ENCODE measurements at regions not wholly inside any gene's neighbourhood (a gene's known extent, or its start where the extent isn't known, plus 50 kb on each side); places are given as distances from the start of the nearest gene placed in this dataset.

GRCh38 chr11:97254790-97255189 lies 865.0 kb downstream of the JRKL start:
- H3K79me2 ChIP-seq (ENCODE audit: insufficient read depth, low read length): no peaks in the 10 kb centered on the region
- TF ChIP-seq CTCF (IDR thresholded peaks at IDR 0.05; ENCODE audit: insufficient read depth, low read length, poor library complexity, severe bottlenecking): no peak
- TF ChIP-seq EZH2phosphoT487 (conservative IDR thresholded peaks at IDR 0.05; ENCODE audit: low read length): no peak
- no peaks in the 10 kb centered on the region for H3K36me3 ChIP-seq (ENCODE audit: low read length)
- H3K4me3 ChIP-seq (ENCODE audit: insufficient read depth, low read length, poor library complexity, severe bottlenecking): no peak overlapping the region
- H4K20me1 ChIP-seq (ENCODE audit: low read depth, low read length): no peaks in the 10 kb centered on the region
- no peak overlapping the region for H2AFZ ChIP-seq (ENCODE audit: low read depth, low read length, severe bottlenecking)
- H3F3A ChIP-seq (ENCODE audit: insufficient read depth): no peaks in the 10 kb centered on the region
- H3K4me2 ChIP-seq (ENCODE audit: low read depth, low read length, poor library complexity, severe bottlenecking): no peak overlapping the region
- H3K9me3 ChIP-seq (ENCODE audit: insufficient read depth, low read length): no peaks in the 10 kb centered on the region
- no peak overlapping the region for H3K9ac ChIP-seq (ENCODE audit: low read length)
- no peaks in the 10 kb centered on the region for H3K27me3 ChIP-seq (ENCODE audit: low read length)
- H3K27ac ChIP-seq (ENCODE audit: low read depth, low read length): no peak overlapping the region
- no peaks in the 10 kb centered on the region for H3K9me2 ChIP-seq (replicated peaks; ENCODE audit: insufficient read depth, low read length)

- no peak overlapping the region for H3K4me2 ChIP-seq (ENCODE audit: low read depth, low read length, poor library complexity, severe bottlenecking)
- no peak overlapping the region for H3K27ac ChIP-seq (ENCODE audit: low read depth, low read length)
- no peak overlapping the region for H3K9ac ChIP-seq (ENCODE audit: low read length)
- TF ChIP-seq CTCF (IDR thresholded peaks at IDR 0.05; ENCODE audit: insufficient read depth, low read length, poor library complexity, severe bottlenecking) (no peak), EZH2phosphoT487 (conservative IDR thresholded peaks at IDR 0.05; ENCODE audit: low read length) (no peak)
- H3F3A ChIP-seq (ENCODE audit: insufficient read depth): no peaks in the 10 kb centered on the region
- no peaks in the 10 kb centered on the region for H3K36me3 ChIP-seq (ENCODE audit: low read length)
- no peak overlapping the region for H3K4me3 ChIP-seq (ENCODE audit: insufficient read depth, low read length, poor library complexity, severe bottlenecking)
- no peaks in the 10 kb centered on the region for H3K27me3 ChIP-seq (ENCODE audit: low read length)
- H3K79me2 ChIP-seq (ENCODE audit: insufficient read depth, low read length): no peaks in the 10 kb centered on the region
- no peaks in the 10 kb centered on the region for H4K20me1 ChIP-seq (ENCODE audit: low read depth, low read length)
- no peak overlapping the region for H2AFZ ChIP-seq (ENCODE audit: low read depth, low read length, severe bottlenecking)
- no peaks in the 10 kb centered on the region for H3K9me2 ChIP-seq (replicated peaks; ENCODE audit: insufficient read depth, low read length)
- no peaks in the 10 kb centered on the region for H3K9me3 ChIP-seq (ENCODE audit: insufficient read depth, low read length)
These were observed 869.6 kb downstream of the JRKL start for GRCh38 chr11:97259434-97259833.

- no peaks in the 10 kb centered on the region for H3K79me2 ChIP-seq (ENCODE audit: insufficient read depth, low read length)
- H3K27ac ChIP-seq (ENCODE audit: low read depth, low read length): no peak overlapping the region
- no peak overlapping the region for H3K4me3 ChIP-seq (ENCODE audit: insufficient read depth, low read length, poor library complexity, severe bottlenecking)
- no peaks in the 10 kb centered on the region for H3K36me3 ChIP-seq (ENCODE audit: low read length)
- no peaks in the 10 kb centered on the region for H3K9me3 ChIP-seq (ENCODE audit: insufficient read depth, low read length)
- H3K27me3 ChIP-seq (ENCODE audit: low read length): no peaks in the 10 kb centered on the region
- no peak overlapping the region for H3K9ac ChIP-seq (ENCODE audit: low read length)
- H3K4me2 ChIP-seq (ENCODE audit: low read depth, low read length, poor library complexity, severe bottlenecking): no peak overlapping the region
- H3F3A ChIP-seq (ENCODE audit: insufficient read depth): no peaks in the 10 kb centered on the region
- no peaks in the 10 kb centered on the region for H3K9me2 ChIP-seq (replicated peaks; ENCODE audit: insufficient read depth, low read length)
- H2AFZ ChIP-seq (ENCODE audit: low read depth, low read length, severe bottlenecking): no peak overlapping the region
- TF ChIP-seq EZH2phosphoT487 (conservative IDR thresholded peaks at IDR 0.05; ENCODE audit: low read length) (no peak), CTCF (IDR thresholded peaks at IDR 0.05; ENCODE audit: insufficient read depth, low read length, poor library complexity, severe bottlenecking) (no peak)
- no peaks in the 10 kb centered on the region for H4K20me1 ChIP-seq (ENCODE audit: low read depth, low read length)
These were observed 870.1 kb downstream of the JRKL start for GRCh38 chr11:97259884-97260283.
